KOPT-K1 (cell line): ENCODE measurements at regions not wholly inside any gene's neighbourhood (a gene's known extent, or its start where the extent isn't known, plus 50 kb on each side); places are given as distances from the start of the nearest gene placed in this dataset.
"Not testable (repeated sequence)": the region's sequence is repeated elsewhere in the genome, so short reads cannot be mapped to it uniquely, and the experiment has no call there.

Experiments used
- H3K27ac ChIP-seq: fragments of 200-600 bp; sonication (generic); 2 replicates; pipeline ENCODE4 v1.5.1; 2016; ENCODE audit warnings: antibody characterized with exemption, mild to moderate bottlenecking, low read depth, low read length; ENCODE audit not compliant: poor library complexity, severe bottlenecking
- H3K36me3 ChIP-seq: fragments of 200-600 bp; sonication (generic); 2 replicates; pipeline ENCODE4 v1.5.1; 2017; ENCODE audit warnings: antibody characterized with exemption, mild to moderate bottlenecking, low read length, moderate library complexity; ENCODE audit not compliant: insufficient read depth
- H3K9me3 ChIP-seq: fragments of 200-600 bp; sonication (generic); 2 replicates; pipeline ENCODE4 v1.5.1; 2017; ENCODE audit warnings: antibody characterized with exemption, low read length, mild to moderate bottlenecking; ENCODE audit not compliant: insufficient read depth, poor library complexity, severe bottlenecking

- Histone ChIP-seq H3K9me3 (peaks cover 13% of the 10 kb centered on the region), H3K27ac (no peak overlapping the region)
These were observed 128.7 kb downstream of the AKR1D1 start for GRCh38 chr7:138204982-138205298.

GRCh38 chr7:138205614-138206150 lies 129.4 kb downstream of the AKR1D1 start:
- no peak overlapping the region for H3K27ac ChIP-seq
- H3K36me3 ChIP-seq: no peaks in the 10 kb centered on the region
- H3K9me3 ChIP-seq: peaks cover 13% of the 10 kb centered on the region

More at GRCh38 chr7:138204982-138205298, 128.7 kb downstream of the AKR1D1 start:
- no peaks in the 10 kb centered on the region for H3K36me3 ChIP-seq

- H3K36me3 ChIP-seq: no peaks in the 10 kb centered on the region
- peaks cover 13% of the 10 kb centered on the region for H3K9me3 ChIP-seq
- H3K27ac ChIP-seq: no peak overlapping the region
These were observed 131.3 kb downstream of the AKR1D1 start for GRCh38 chr7:138207555-138207971.

- no peak overlapping the region for H3K27ac ChIP-seq
These were observed 131.9 kb downstream of the AKR1D1 start for GRCh38 chr7:138208142-138208570.

GRCh38 chr7:138208864-138209263 lies 132.6 kb downstream of the AKR1D1 start:
- Histone ChIP-seq H3K36me3 (no peaks in the 10 kb centered on the region), H3K9me3 (peaks cover 13% of the 10 kb centered on the region), H3K27ac (no peak overlapping the region)

More at GRCh38 chr7:138208142-138208570, 131.9 kb downstream of the AKR1D1 start:
- Histone ChIP-seq H3K9me3 (peaks cover 13% of the 10 kb centered on the region), H3K36me3 (no peaks in the 10 kb centered on the region)

- H3K9me3 ChIP-seq: peaks cover 16% of the 10 kb centered on the region
These were observed 136.1 kb downstream of the AKR1D1 start for GRCh38 chr7:138212314-138212713.

GRCh38 chr7:138214926-138215325 lies 138.7 kb downstream of the AKR1D1 start:
- H3K36me3 ChIP-seq: no peaks in the 10 kb centered on the region
- H3K9me3 ChIP-seq: peaks cover 22% of the 10 kb centered on the region
- H3K27ac ChIP-seq: no peak overlapping the region

More at GRCh38 chr7:138212314-138212713, 136.1 kb downstream of the AKR1D1 start:
- Histone ChIP-seq H3K36me3 (no peaks in the 10 kb centered on the region), H3K27ac (no peak overlapping the region)

GRCh38 chr7:138220321-138220720 lies 144.1 kb downstream of the AKR1D1 start:
- not testable (repeated sequence) for H3K36me3 ChIP-seq, H3K27ac ChIP-seq
- peaks cover 49% of the 10 kb centered on the region for H3K9me3 ChIP-seq

- H3K36me3 ChIP-seq: not testable (repeated sequence)
- peaks cover 49% of the 10 kb centered on the region for H3K9me3 ChIP-seq
These were observed 145.1 kb downstream of the AKR1D1 start for GRCh38 chr7:138221388-138221787.

GRCh38 chr7:138223402-138223879 lies 147.2 kb downstream of the AKR1D1 start:
- no peak overlapping the region for H3K27ac ChIP-seq
- peaks cover 38% of the 10 kb centered on the region for H3K9me3 ChIP-seq
- no peaks in the 10 kb centered on the region for H3K36me3 ChIP-seq

More at GRCh38 chr7:138221388-138221787, 145.1 kb downstream of the AKR1D1 start:
- not testable (repeated sequence) for H3K27ac ChIP-seq

- peaks cover 20% of the 10 kb centered on the region for H3K9me3 ChIP-seq
- no peak overlapping the region for H3K27ac ChIP-seq
- H3K36me3 ChIP-seq: no peaks in the 10 kb centered on the region
These were observed 149.8 kb downstream of the AKR1D1 start for GRCh38 chr7:138226001-138226476.

- Histone ChIP-seq H3K9me3 (peaks cover 12% of the 10 kb centered on the region), H3K36me3 (no peaks in the 10 kb centered on the region), H3K27ac (no peak overlapping the region)
These were observed 150.6 kb downstream of the AKR1D1 start for GRCh38 chr7:138226745-138227279.

GRCh38 chr7:138228119-138228518 lies 151.9 kb downstream of the AKR1D1 start:
- Histone ChIP-seq H3K27ac (no peak overlapping the region), H3K9me3 (peaks cover 9% of the 10 kb centered on the region), H3K36me3 (no peaks in the 10 kb centered on the region)

- Histone ChIP-seq H3K36me3 (no peaks in the 10 kb centered on the region), H3K27ac (no peak overlapping the region), H3K9me3 (peaks cover 5% of the 10 kb centered on the region)
These were observed 152.5 kb downstream of the AKR1D1 start for GRCh38 chr7:138228769-138229168.

GRCh38 chr7:138233189-138233588 lies 156.9 kb downstream of the AKR1D1 start:
- H3K36me3 ChIP-seq: no peaks in the 10 kb centered on the region
- peaks cover 5% of the 10 kb centered on the region for H3K9me3 ChIP-seq
- no peak overlapping the region for H3K27ac ChIP-seq

- Histone ChIP-seq H3K27ac (no peak overlapping the region), H3K36me3 (no peaks in the 10 kb centered on the region), H3K9me3 (peaks cover 5% of the 10 kb centered on the region)
These were observed 158.9 kb downstream of the AKR1D1 start for GRCh38 chr7:138235207-138235606.
